OCI-LY1 (cell line): ENCODE measurements at regions not wholly inside any gene's neighbourhood (a gene's known extent, or its start where the extent isn't known, plus 50 kb on each side); places are given as distances from the start of the nearest gene placed in this dataset.

Experiments used
- H2AFZ ChIP-seq: fragments of 200-600 bp; sonication (generic), shearing (Covaris generic); 2 replicates; pipeline ENCODE4 v1.6.0; 2014; ENCODE audit warnings: antibody characterized with exemption, mild to moderate bottlenecking, low read length
- H3F3A ChIP-seq: fragments of 200-600 bp; sonication (generic), shearing (Covaris generic); 2 replicates; pipeline ENCODE4 v1.6.0; 2014; ENCODE audit warnings: mild to moderate bottlenecking, antibody characterized with exemption, low read length, moderate library complexity; ENCODE audit not compliant: insufficient read depth
- H3K27ac ChIP-seq: fragments of 200-600 bp; sonication (generic); 2 replicates; pipeline ENCODE4 v1.5.1; 2014; ENCODE audit warnings: low read length, mixed run types, mild to moderate bottlenecking, low read depth; ENCODE audit not compliant: poor library complexity, severe bottlenecking
- H3K27me3 ChIP-seq: fragments of 200-600 bp; sonication (generic); 2 replicates; pipeline ENCODE4 v1.6.0; 2014; ENCODE audit warnings: antibody characterized with exemption, mild to moderate bottlenecking, low read length, moderate library complexity; ENCODE audit not compliant: insufficient read depth
- H3K36me3 ChIP-seq: fragments of 200-600 bp; sonication (generic); 2 replicates; pipeline ENCODE4 v1.6.1; 2014; ENCODE audit warnings: mild to moderate bottlenecking, antibody characterized with exemption, low read length, moderate library complexity, mixed read lengths; ENCODE audit not compliant: insufficient read depth
- H3K4me1 ChIP-seq: fragments of 200-600 bp; sonication (generic); 2 replicates; pipeline ENCODE4 v1.5.1; 2014; ENCODE audit warnings: mild to moderate bottlenecking, low read length, moderate library complexity; ENCODE audit not compliant: insufficient read depth, severe bottlenecking
- H3K4me2 ChIP-seq: fragments of 200-600 bp; sonication (generic), shearing (Covaris generic); 2 replicates; pipeline ENCODE4 v1.6.1; 2014; ENCODE audit warnings: low read length
- H3K4me3 ChIP-seq: fragments of 200-600 bp; sonication (generic); 2 replicates; pipeline ENCODE4 v1.5.1; 2014; ENCODE audit warnings: low read length, low read depth, mild to moderate bottlenecking, mixed read lengths; ENCODE audit not compliant: poor library complexity, severe bottlenecking
- H3K79me2 ChIP-seq: fragments of 200-600 bp; shearing (Covaris generic); 2 replicates; pipeline ENCODE4 v1.6.1; 2016; ENCODE audit warnings: mixed run types, low read length, mixed read lengths; ENCODE audit not compliant: insufficient read depth
- H3K9ac ChIP-seq: fragments of 200-600 bp; sonication (generic), shearing (Covaris generic); 2 replicates; pipeline ENCODE4 v1.6.1; 2014; ENCODE audit warnings: mild to moderate bottlenecking, low read length, mixed read lengths
- H3K9me2 ChIP-seq: fragments of 200-600 bp; sonication (generic), shearing (Covaris generic); 2 replicates; pipeline ENCODE4 v1.6.1; 2014; ENCODE audit warnings: low read depth, mild to moderate bottlenecking, low read length, mixed read lengths
- H3K9me3 ChIP-seq: fragments of 200-600 bp; shearing (Covaris generic); 2 replicates; pipeline ENCODE4 v1.6.1; 2014; ENCODE audit warnings: low read length, mixed read lengths
- H4K20me1 ChIP-seq: fragments of 200-600 bp; sonication (generic), shearing (Covaris generic); 2 replicates; pipeline ENCODE4 v1.6.0; 2016; ENCODE audit warnings: mild to moderate bottlenecking, low read length; ENCODE audit not compliant: insufficient read depth
- CTCF ChIP-seq: fragments of 200-600 bp; sonication (generic), shearing (Covaris generic); IDR thresholded peaks from 2 replicates; pipeline ENCODE4 v1.5.1; 2017; ENCODE audit warnings: mild to moderate bottlenecking, antibody characterized with exemption, low read length, moderate library complexity, mixed read lengths
- EZH2 ChIP-seq: fragments of 200-600 bp; sonication (generic), shearing (Covaris generic); IDR thresholded peaks from 2 replicates; pipeline ENCODE4 v1.8.0; 2017; ENCODE audit warnings: borderline replicate concordance, mixed run types, mild to moderate bottlenecking, antibody characterized with exemption, low read length, moderate library complexity, mixed read lengths

GRCh38 chr17:68656666-68657065, 55.5 kb upstream of the FAM20A start:
- Histone ChIP-seq H3K9me2 (no peaks in the 10 kb centered on the region), H3F3A (no peaks in the 10 kb centered on the region), H3K4me1 (no peaks in the 10 kb centered on the region), H4K20me1 (no peaks in the 10 kb centered on the region), H3K79me2 (no peaks in the 10 kb centered on the region), H3K9ac (no peak overlapping the region), H3K4me3 (no peak overlapping the region), H3K4me2 (no peak overlapping the region), H2AFZ (no peak overlapping the region), H3K27me3 (no peaks in the 10 kb centered on the region), H3K36me3 (no peaks in the 10 kb centered on the region), H3K9me3 (no peaks in the 10 kb centered on the region), H3K27ac (no peak overlapping the region)
- TF ChIP-seq CTCF (no peak), EZH2 (no peak)
